GM21576 (cell line): ENCODE measurements at regions not wholly inside any gene's neighbourhood (a gene's known extent, or its start where the extent isn't known, plus 50 kb on each side); places are given as distances from the start of the nearest gene placed in this dataset.
"Not testable (repeated sequence)": the region's sequence is repeated elsewhere in the genome, so short reads cannot be mapped to it uniquely, and the experiment has no call there.

ENCODE experiments used
- ATAC-seq: cut with Tn5 transposase; IDR thresholded peaks from one replicate; pipeline ENCODE4 v1.9.1; 2021; ENCODE audit warnings: mild to moderate bottlenecking, moderate library complexity; ENCODE audit not compliant: unreplicated experiment

DNA sequence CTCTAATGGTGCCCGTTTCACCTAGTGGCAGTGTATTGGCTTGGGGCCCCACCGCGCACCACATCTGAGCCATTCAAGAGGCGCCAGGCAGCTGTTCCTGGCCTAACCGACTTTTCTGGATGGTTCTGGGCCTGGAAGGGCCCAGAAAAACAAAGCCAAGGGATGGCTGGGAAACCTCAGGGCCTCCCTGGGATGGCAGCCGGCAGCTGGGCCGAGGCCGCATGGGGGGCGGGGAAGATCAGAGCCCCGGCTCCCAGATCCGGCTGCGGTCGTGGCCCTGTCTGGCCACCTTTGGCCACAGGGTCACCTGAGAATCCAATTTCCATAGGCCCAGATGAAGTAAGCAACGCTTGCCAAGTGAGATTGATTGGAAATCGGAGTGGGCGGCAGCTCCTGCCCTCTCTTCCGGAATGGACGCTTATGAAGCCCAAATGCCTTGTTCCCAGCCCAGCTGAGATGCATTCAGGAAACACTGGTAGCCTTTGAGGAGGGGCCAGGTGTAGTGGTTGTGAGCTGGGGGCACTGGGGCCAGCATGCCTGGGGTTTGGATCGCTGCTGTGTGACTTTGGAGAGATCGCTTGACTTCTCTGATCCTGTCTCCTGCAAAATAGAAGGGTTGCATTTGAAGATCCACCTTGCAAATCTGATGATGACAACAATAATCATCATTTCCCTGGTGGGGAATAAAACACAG lies 163.8 kb upstream of the GSE1 start:
- ATAC-seq, result no peak

DNA sequence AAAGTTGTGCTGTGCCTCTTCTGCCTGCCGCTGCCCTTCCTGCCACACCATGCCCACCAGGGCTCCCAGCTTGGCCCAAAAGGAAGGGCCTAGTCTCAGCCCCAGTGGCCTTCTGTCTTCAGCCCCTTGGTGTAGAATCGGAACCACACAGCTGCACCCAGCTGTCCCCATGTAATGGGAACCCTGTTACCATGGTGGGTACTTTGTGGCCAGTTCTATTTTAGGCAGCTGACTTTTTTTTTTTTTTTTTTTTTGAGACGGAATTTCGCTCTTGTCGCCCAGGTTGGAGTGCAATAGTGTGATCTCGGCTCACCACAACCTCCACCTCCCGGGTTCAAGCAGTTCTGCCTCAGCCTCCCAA lies 163.3 kb upstream of the GSE1 start:
- no peak for ATAC-seq

- ATAC-seq, result not testable (repeated sequence)
Measured at GRCh38 chr16:85451142-85451541, 162.0 kb upstream of the GSE1 start.

GRCh38 chr16:85451641-85452363 lies 161.3 kb upstream of the GSE1 start:
- ATAC-seq, result no peak

GRCh38 chr16:85452364-85453193 lies 160.5 kb upstream of the GSE1 start:
- ATAC-seq, result no peak

- no peak for ATAC-seq
Measured at GRCh38 chr16:85453194-85453678, 159.9 kb upstream of the GSE1 start.

- no peak for ATAC-seq
Measured at GRCh38 chr16:85453703-85454102, 159.4 kb upstream of the GSE1 start.

DNA sequence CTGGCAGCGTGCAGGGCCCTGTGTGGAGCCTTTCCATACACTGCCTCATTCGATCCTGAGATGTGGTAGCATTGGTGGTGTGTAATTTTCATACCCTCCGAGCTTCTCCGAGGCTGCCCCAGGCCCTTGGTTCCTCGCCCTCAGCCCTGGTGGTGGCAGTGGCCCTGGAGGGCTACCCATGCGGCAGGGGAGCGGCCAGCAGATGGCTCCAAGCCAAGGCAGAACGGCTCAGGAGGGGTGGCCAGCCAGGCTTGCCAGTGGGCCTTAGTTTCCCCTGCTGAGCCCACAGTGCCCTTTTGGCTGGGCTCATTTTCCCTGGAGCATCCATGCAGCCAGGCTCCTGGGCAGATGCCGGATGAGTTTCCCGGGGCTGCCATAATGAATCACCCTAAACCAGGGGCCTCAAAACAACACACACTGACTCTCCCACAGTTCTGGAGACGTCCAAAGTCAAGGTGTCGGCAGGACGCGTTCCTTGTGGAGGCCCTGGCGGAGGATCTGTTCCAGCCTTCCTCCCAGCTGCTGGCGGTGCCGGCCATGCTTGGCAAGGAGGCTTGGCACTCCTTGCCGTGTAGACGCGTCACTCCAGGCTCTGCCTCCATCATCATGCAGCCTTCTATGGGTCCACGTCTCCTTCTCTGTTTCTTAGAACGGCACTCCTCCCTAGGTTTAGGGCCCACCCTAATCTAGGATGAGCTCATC lies 158.8 kb upstream of the GSE1 start:
- ATAC-seq, result no peak

DNA sequence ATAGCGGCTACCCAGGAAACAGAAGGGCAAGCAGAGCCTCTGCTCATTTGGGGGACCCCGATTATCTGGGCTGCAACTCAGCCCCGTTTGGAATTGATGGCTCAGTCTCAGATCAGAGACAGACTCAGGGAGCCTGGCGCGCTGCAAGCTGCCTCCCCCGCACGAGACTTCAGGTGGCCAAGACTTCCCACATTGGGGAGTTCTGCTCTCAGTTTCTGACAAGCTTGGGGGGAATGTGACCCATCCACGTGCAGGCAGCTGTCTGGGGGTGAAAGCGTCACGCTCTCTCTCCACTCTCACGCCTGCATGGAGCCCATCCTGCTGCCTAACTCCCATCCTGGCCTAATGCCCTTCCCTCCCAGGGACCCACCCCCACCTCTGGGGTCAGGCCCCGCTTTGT lies 157.6 kb upstream of the GSE1 start:
- no peak for ATAC-seq

GRCh38 chr16:85457366-85457765 lies 155.8 kb upstream of the GSE1 start:
- ATAC-seq, result no peak

GRCh38 chr16:85458968-85459367 lies 154.2 kb upstream of the GSE1 start:
- no peak for ATAC-seq

- no peak for ATAC-seq
Measured at GRCh38 chr16:85459529-85460251, 153.4 kb upstream of the GSE1 start.

- ATAC-seq, result no peak
Measured at GRCh38 chr16:85460252-85461021, 152.7 kb upstream of the GSE1 start.

DNA sequence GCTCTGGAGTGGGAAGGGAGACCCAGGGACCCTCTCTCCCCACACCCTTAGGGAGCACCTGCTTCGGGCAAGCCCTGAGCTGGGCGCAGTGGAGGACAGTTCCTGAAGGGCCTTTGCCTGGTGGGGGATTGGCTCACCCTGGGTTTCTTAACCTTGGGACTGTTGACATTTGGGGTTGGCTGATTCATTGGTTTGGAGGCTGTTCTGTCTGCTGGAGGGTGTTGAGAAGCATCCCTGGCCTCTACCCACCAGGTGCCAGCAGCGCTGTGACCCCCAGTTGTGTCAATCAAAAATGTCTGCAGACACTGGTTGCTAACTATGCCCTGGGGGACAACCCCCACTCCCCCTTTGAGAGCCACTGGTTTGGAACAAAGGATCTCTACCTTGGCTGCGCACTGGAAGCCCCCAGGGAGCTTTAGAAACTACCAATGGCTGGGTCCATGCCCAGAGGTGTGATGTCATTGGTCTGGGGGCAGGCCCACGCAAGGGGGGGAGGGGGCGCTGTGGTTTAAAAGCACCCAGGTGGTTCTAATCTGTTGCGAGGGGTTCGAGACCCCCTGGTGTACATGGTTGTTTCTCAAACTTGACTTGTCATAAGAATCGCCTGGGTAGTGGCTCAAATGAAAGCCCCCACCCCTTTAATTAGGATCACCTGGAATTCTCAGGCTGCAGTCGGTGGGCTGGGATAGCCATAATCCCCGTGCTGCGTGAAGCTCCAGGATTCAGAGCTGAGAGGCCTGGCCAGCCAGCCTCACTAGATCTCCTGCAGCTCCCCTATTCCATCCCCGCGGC lies 151.9 kb upstream of the GSE1 start:
- no peak for ATAC-seq

DNA sequence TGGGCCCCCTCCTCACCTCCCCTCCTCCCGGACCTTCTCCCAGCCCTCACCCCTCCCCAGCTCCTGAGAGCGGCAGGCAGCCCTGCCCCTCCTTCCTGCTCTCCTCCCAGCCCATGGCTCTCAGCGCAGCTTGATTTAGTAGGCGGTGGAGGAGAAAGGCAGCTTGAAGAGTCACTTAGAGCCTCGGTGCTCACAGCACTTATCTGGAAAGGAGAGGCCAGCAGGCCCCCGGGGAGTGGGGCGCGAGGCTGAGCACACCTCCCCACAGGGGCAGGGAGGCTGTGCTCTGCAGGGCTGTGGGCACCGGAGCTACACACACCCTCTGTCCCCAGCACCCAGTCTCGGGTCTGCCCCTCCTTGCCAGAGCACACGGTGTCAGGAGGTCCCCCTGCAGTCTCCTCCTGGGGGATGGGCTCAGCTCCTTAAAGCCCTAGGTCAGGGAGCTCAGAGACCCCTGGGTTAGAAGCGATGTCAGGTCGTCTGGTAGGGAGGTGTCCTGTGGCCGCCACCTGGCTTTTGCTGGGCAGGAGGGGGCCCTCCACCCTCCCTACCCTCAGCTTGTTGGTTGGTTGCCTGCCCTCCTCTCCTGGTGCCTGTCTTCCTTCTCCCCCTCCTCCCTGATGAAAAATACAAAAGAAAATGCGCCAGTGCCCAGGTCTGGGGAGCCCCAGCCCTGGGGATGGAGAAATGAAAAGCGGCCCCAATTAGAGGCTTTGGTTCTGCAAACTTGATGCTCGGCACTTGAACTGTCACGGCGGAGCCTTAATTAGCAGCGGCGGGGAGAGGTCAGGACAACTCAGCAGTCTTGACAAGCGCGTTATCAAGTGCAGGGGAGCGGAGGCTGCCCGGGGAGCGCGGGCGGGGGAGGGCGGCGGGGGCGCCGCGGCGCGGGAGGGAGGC lies 151.1 kb upstream of the GSE1 start:
- ATAC-seq, result no peak

- ATAC-seq, result no peak
Measured at GRCh38 chr16:85462714-85463611, 150.2 kb upstream of the GSE1 start.
